GDM1 (cell line): ENCODE measurements at regions not wholly inside any gene's neighbourhood (a gene's known extent, or its start where the extent isn't known, plus 50 kb on each side); places are given as distances from the start of the nearest gene placed in this dataset.
"Not testable (repeated sequence)": the region's sequence is repeated elsewhere in the genome, so short reads cannot be mapped to it uniquely, and the experiment has no call there.

Source experiments
- DNase-seq: peaks from one replicate; lab custom pipeline; 2025; lab: John Stamatoyannopoulos, UW

DNA sequence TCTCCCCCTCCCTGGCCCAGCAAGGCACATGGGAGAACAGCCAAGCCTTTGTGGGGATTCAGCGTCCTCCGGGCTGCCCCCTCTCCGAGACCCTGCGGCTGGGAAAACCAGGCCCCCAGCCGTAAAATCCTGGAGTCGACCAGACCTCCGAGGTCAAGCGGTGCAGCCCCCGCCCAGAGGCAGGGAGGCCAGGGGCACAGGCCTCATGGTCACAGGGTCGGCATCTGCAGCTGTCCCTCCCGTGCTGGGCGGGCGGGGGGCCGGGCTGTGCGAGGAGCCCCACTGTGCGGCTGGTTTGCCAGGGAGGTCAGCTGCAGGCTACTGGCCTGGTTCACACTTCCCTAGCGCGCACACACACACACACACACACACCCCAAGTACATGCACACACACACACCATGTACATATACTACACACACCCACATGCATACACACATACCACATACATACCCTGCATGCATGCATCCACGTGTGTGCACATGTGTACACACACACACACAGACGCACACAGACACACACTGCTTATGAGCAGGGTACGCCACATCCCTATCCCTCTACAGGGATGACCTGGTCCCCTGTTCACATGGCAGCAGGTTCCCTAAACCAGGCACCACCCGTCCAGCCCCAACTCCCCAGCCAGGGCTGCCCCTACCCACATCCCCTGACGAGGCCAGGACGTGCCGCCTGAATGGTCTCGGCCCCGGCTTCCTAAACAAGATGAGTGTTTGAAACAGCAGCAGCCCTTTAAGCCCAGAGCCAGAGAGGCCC lies 108.9 kb upstream of the CIBAR2 start:
- DNase-seq: no peak

GRCh38 chr16:85221771-85222154 lies 109.5 kb upstream of the CIBAR2 start:
- no peak for DNase-seq

DNA sequence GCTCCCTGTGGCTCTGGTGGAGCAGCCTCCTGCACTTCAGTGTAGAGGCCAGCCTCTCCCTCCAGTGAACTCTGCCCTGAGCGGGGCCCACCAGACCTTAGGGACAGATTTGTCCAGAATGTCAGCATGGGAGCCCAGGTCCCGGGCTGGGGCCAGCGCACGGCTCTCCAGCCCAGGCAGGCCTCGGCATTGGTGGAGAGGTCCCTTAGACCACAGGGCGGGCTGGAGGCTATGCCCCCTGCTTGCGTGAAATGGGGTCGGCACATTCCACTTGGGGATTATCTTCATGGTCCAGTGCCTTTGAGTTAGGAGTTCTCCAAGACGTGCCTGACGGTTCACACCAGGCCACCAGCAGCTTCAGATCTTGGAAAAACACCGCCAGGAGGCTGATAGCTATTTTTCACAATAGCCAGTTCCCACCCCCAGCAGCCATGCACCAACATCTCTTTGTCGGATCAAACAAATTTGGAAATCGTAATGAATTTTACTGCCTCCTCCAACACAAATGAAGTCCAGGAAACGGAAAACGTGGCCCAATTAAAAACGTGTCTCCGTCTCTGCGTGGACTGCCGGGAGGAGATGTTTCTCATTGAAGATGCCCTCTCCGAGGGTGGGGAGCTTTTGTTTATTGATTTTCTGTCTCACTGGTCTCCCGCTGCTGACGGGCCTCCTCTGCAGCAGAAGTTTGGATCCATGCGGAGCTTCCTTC lies 110.0 kb upstream of the CIBAR2 start:
- DNase-seq: no peak

DNA sequence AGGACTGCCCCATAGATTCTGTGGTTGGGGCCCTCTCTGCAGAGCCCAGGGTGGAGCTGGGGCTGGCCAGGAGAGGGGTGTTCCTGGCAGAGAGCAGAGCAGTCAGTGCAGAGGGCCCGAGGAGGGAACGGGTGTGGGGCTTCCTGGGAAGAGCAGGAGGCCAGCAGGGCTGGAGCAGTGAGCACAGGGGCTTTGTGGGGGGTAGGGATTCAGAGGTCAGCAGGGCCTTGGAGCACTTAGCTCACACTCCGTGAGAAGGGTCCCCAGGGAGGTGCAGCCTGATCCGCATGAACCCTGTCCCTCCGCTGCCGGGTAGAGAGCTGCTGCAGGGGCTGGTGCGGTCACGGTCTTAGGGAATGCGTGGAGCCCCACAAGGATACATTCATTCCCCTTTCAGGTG lies 113.0 kb upstream of the CIBAR2 start:
- DNase-seq: no peak

DNA sequence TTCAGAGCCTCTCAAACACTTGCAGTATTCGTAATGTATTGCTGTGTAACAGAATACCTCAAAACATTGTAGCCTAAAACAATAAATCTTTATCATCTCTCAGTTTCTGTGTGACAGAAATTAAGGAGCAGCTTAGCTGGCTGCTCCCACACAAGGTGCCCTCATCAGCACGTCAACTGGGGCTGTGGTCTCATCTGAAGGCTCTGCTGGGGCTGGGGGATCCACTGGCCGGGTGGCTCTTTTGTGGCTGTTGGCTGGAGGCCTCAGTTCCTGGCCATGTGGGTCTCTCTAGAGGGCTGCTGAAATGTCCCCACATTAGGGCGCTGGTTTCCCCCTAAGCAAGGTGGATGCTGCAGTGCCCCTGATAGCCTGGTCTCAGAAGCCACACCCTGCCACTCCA lies 113.4 kb upstream of the CIBAR2 start:
- no peak for DNase-seq

DNA sequence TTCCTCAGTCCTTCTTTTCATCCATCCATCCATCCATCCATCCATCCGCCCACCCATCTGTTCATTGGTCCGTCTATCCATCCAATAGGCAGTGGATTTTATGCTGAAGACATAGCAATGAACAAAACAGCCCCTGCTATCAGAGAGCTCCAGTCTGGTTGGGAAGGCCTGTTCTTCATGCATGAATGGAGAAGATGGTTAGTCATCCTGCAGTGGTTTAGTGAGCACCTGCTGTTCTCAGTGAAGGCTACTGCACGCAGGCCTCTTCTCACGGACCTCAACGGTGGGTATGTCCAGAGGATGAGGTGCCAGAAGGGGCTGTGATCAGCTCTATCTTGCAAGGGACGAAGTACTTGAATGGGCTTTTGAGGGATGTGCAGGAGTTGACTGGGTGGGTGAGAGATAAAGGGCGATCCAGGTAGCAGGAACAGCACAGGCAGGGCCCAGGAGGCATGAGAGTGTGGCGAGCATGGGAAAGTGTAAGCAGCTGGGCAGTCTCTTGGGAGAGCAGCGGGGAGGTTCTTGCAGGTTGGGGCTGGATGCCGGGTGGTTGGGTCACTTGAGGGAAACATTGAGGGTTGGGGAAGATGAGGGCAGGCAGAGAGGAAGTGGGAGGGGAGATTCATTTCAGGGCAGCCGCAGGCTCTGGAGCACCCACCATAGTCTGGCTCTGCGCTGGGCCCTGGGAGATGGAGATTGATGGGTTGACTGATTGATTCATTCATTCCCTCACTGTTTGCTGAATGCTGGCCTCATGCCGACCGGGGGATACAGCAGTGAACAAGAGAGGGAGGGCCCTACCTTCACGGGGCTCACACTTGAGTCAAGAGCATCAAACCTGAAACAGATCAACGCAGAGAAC lies 115.0 kb upstream of the CIBAR2 start:
- DNase-seq: no peak

DNA sequence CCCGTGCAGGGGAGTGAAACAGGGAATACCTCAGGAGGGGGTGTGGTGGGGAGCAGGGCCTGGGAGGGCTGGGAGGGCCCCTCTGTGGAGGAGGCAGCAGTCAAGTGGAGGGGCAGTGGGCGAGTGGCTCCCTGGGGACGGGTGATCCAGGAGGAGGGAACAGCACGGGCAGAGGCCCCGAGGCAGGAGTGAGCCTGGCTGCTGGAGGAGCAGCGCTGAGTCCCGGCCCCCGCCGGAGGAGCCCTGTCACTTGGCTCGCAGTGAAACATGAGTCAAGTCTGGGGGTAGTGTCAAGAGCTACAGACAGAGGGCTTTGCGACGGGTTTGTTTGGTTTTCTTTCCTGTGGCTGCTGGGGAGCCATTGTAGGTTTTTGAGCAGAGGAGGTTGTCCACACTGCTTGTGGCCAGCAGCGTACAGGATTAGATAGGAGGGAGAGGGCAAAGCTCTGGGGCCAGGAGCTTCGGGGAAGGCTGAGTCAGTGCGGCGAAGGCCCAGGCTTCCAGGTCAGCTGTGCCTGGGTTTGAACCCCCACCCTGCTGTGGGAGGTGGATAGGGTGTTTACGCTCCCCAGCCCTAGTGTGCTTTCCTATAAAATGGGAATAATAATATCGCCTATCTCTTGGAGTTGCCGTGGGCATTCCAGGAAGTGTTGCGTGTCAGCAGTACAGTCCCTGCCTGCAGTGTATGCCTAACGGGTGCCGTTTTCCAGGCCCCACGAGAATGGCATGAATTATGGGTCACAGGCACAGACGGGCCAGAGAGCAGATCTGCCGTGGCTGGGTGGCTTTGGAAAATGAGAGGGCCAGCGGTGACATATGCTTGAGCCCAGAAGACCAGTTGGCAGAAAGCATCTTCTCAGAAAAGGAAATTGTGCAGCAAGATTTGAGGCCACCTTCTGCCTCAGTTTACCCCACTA lies 115.9 kb upstream of the CIBAR2 start:
- DNase-seq: no peak

GRCh38 chr16:85228970-85229430 lies 116.7 kb upstream of the CIBAR2 start:
- no peak for DNase-seq

- DNase-seq: no peak
These were observed 117.7 kb upstream of the CIBAR2 start for GRCh38 chr16:85229869-85230462.

- DNase-seq: not testable (repeated sequence)
These were observed 118.6 kb upstream of the CIBAR2 start for GRCh38 chr16:85230764-85231383.

- no peak for DNase-seq
These were observed 119.7 kb upstream of the CIBAR2 start for GRCh38 chr16:85231959-85232358.

GRCh38 chr16:85232369-85233142 lies 120.3 kb upstream of the CIBAR2 start:
- no peak for DNase-seq

GRCh38 chr16:85233516-85233915 lies 121.2 kb upstream of the CIBAR2 start:
- no peak for DNase-seq

- no peak for DNase-seq
These were observed 122.3 kb upstream of the CIBAR2 start for GRCh38 chr16:85234310-85235204.

DNA sequence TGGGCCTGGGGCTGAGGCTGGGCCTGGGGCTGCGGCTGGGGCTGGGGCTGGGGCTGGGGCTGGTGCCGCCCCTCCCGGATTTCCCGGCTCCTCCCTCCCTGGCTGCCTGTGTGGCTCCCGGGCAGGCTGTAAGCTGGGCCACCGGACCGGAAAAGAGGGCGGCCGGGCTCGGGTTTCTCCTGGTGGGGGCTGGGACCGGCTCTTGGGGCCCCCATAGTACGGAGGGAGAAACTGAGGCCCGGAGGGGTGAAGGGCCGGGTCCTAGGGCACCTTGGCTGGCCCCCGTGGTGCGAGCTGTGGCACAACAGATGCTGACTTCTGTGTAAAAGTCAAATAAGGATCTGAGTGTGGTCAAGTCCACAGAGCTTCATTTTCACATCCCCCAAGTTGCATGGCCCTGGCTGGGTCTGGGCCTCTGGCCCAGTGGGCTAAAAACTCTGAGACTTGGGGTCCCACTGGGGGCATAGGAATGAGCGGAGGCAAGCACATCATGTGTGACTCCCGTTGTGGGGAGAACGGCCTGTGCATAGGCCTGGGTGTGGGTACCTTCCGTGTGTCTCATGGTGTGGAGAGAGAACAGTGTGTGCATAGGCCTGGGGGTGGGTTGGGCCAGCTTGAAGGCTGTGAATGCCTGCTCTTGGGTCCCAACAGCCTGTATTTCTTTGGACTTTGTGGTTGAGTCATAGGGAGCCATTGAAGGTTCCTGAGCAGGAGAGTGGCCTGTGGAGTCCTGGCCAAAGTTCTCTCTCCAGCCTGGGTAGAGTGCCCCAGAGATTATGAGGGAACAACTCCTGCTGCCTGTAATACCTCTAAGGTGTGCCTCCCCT lies 123.9 kb upstream of the CIBAR2 start:
- no peak for DNase-seq

DNA sequence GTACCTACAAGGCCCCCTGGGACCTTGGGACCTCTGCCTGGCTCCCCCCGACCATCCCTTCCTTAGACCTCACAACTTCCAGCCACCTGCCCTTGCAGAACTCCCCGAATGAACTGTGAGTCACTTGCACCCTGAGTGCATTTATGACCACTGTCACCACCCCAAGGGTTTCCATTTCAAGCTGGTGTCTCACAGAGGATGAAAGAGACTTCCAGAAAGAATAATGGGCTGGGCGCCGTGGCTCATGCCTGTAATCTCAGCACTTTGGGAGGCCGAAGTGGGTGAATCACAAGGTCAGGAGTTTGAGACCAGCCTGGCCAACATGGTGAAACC lies 124.5 kb upstream of the CIBAR2 start:
- DNase-seq: no peak

DNA sequence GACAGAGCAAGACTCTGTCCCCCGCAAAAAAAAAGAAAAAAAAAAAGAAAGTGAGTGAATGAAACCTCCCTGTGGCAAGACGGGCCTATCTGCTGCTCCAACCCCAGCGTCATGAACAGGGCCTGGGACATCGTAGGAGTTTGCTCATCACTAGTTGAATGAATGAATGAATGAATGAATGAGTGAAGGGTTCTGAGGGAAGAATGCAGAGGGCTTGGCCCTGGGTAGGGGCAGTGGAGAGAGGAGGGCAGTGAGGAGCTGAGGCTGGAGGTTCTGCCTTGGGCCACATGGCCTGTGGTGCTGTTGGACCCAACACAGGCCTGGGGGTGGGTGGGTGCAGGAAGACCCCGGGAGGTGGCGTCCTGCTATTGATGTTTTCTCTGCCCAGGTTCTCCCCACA lies 125.5 kb upstream of the CIBAR2 start:
- DNase-seq: no peak

- no peak for DNase-seq
These were observed 126.0 kb upstream of the CIBAR2 start for GRCh38 chr16:85238233-85238647.
